ENCODE measurements at regions not wholly inside any gene's neighbourhood (a gene's known extent, or its start where the extent isn't known, plus 50 kb on each side); places are given as distances from the start of the nearest gene placed in this dataset.
A peak's percentile ranks its signal among the peaks of the same experiment; 100 is the strongest.

- DNase-seq (no peak), ATAC-seq (no peak)
- Histone ChIP-seq H3K4me3 (no peak overlapping the region), H3K4me1 (ENCODE audit: low read depth) (no peaks in the 10 kb centered on the region), H3K36me3 (ENCODE audit: low read depth) (no peaks in the 10 kb centered on the region), H3K9me3 (no peaks in the 10 kb centered on the region)
- intact Hi-C loops (cut with DNase I, micrococcal nuclease): no loop called here
- TF ChIP-seq, protein P1, sequence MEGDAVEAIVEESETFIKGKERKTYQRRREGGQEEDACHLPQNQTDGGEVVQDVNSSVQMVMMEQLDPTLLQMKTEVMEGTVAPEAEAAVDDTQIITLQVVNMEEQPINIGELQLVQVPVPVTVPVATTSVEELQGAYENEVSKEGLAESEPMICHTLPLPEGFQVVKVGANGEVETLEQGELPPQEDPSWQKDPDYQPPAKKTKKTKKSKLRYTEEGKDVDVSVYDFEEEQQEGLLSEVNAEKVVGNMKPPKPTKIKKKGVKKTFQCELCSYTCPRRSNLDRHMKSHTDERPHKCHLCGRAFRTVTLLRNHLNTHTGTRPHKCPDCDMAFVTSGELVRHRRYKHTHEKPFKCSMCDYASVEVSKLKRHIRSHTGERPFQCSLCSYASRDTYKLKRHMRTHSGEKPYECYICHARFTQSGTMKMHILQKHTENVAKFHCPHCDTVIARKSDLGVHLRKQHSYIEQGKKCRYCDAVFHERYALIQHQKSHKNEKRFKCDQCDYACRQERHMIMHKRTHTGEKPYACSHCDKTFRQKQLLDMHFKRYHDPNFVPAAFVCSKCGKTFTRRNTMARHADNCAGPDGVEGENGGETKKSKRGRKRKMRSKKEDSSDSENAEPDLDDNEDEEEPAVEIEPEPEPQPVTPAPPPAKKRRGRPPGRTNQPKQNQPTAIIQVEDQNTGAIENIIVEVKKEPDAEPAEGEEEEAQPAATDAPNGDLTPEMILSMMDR (IDR thresholded peaks at IDR 0.05): no peak
Observed at GRCh38 chr6:155887421-155887820, 431.8 kb upstream of the NOX3 start.

DNA sequence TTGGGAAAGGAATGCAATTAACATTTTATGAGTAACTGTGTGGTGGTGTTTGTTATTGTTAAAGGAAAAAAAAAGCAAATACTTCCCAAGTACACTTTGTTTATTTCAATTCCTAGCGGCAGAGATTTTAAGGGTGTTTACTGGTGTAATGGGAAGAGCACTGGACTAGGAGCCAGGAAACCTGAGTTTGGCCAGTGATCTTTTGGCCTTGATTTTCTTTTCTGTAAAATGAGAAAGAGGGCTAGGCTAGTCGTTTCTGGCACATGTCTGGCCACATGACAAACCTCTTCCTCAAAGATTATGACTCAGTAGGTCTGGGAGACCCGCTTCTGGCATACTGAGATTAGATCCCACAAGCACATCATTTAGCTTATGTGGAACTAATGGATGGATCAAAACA lies 428.1 kb upstream of the NOX3 start:
- TF ChIP-seq, protein P1 (IDR thresholded peaks at IDR 0.05): no peak
- Histone ChIP-seq H3K36me3 (ENCODE audit: low read depth) (no peaks in the 10 kb centered on the region), H3K4me1 (ENCODE audit: low read depth) (no peaks in the 10 kb centered on the region), H3K9me3 (no peaks in the 10 kb centered on the region), H3K4me3 (no peak overlapping the region)
- ATAC-seq (no peak), DNase-seq (peak in 1 of 3 donors; percentile 25)
- intact Hi-C loops (cut with DNase I, micrococcal nuclease): no loop called here

- intact Hi-C loops (cut with DNase I, micrococcal nuclease): no loop called here
- no peak for ATAC-seq
- DNase-seq: no peak
- no peaks in the 10 kb centered on the region for H3K9me3 ChIP-seq
- no peaks in the 10 kb centered on the region for H3K36me3 ChIP-seq (ENCODE audit: low read depth)
- no peak overlapping the region for H3K4me3 ChIP-seq
- H3K4me1 ChIP-seq (ENCODE audit: low read depth): no peaks in the 10 kb centered on the region
- TF ChIP-seq, protein P1 (IDR thresholded peaks at IDR 0.05): no peak
Observed at GRCh38 chr6:155883334-155883731, 427.7 kb upstream of the NOX3 start.

DNA sequence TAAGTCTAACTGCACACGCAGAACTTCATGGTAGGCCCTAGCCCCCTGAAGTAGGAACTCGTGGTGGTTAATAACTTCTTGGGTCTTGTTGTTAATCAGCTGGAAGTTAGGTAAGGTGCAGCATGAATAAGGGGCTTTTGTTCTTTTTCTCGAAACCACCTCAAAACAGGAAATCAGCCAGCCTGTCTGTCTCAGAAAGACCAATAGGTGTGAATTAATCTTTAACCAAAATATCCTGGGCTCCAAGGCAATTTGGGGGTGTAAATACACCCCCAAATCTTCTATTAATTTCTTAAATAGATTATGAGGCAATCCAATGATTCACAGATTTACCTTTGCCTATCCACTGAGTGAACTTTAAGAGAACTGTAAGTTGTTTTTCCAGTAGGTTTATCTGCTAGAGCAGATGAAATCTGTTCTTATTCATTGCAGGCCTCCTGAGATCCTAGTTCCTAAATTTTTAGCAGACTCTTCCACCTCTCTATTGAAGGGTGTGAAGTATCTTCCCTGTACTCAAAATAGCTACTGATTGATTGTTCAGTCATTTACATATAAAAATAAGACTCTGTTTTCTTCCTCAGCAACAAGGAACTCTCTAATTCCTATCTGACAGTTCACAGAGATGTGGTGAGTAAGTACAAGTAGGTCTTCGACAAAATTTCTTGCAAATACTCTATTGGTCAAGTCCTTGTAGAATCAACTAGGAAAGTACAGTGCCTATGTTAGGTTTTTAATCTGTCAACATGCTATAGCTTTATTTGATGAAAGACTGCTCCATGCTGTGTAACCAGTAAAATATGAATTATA lies 427.1 kb upstream of the NOX3 start:
- H3K9me3 ChIP-seq: no peaks in the 10 kb centered on the region
- no peaks in the 10 kb centered on the region for H3K4me1 ChIP-seq (ENCODE audit: low read depth)
- no peak for ATAC-seq
- H3K36me3 ChIP-seq (ENCODE audit: low read depth): no peaks in the 10 kb centered on the region
- TF ChIP-seq, protein P1 (IDR thresholded peaks at IDR 0.05): no peak
- intact Hi-C loops (cut with DNase I, micrococcal nuclease): no loop called here
- DNase-seq: no peak
- H3K4me3 ChIP-seq: no peak overlapping the region

DNA sequence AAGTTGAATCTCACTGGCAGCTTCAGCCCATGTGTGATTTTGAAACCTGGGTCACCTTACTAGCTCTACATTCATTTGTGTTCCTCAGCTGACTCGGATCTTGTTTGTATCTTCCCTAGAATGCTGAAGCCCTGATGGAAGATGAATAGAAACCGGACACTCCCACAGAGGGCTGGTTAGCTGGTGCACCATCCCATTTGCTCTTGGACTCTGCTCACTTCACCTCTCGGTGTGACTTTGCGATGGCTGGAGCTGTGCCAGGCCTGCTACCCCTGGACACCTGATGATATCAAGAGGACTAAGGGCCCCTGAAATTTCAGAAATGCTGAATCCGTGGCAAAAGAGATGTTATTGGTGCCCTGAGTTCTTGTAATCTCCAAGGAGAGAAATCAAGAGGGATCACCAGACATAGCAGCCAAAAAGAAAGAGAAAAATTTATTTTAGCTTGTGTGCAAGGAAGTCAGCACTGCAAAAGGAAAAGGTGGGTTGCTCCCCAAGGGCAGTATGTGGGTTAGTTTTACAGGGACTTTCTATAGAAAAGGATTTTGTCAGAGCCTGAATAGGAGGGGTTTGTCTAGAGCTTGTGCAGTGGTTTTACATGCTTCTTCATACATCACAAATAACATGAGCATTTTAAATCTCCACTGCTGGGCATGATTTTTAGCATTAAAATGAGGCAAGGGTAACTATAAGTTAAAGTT lies 426.3 kb upstream of the NOX3 start:
- intact Hi-C loops (cut with DNase I, micrococcal nuclease): no loop called here
- no peak overlapping the region for H3K4me3 ChIP-seq
- H3K4me1 ChIP-seq (ENCODE audit: low read depth): no peaks in the 10 kb centered on the region
- TF ChIP-seq, protein P1 (IDR thresholded peaks at IDR 0.05): no peak
- no peaks in the 10 kb centered on the region for H3K9me3 ChIP-seq
- no peak for ATAC-seq
- DNase-seq: no peak
- no peaks in the 10 kb centered on the region for H3K36me3 ChIP-seq (ENCODE audit: low read depth)

Measured in mucosa of descending colon (tissue), 3 donors.